ENCODE measurements at regions not wholly inside any gene's neighbourhood (a gene's known extent, or its start where the extent isn't known, plus 50 kb on each side); places are given as distances from the start of the nearest gene placed in this dataset.
"Not testable (repeated sequence)": the region's sequence is repeated elsewhere in the genome, so short reads cannot be mapped to it uniquely, and the experiment has no call there.

GRCh38 chr12:60236416-60236815 is 640.6 kb downstream of the SLC16A7 start:
- CTCF ChIA-PET (ENCODE audit: partially characterized antibody), result interaction anchor here (0.5 kb wide), 1 partner anchor 350 kb away, joined by 3 read pairs; no protein-coding TSS in a partner anchor
- H3K18ac ChIP-seq (ENCODE audit: extremely low read depth, low read length); POLR2A ChIA-PET (ENCODE audit: partially characterized antibody); H3K23me2 ChIP-seq (ENCODE audit: low read depth, low read length); H2BK20ac ChIP-seq (ENCODE audit: low read length); H3K9ac ChIP-seq (replicated peaks in 1 of 4; ENCODE audit: extremely low read depth in 1 of 4, low read depth in 3 of 4, low read length in 3 of 4); H3K36me3 ChIP-seq (ENCODE audit: control insufficient read depth in 2 of 4, insufficient read depth in 4 of 4, low read length in 3 of 4); H3K14ac ChIP-seq (ENCODE audit: insufficient read length); H4K20me1 ChIP-seq (replicated peaks in 1 of 2; ENCODE audit: control insufficient read depth in 1 of 2, insufficient read depth in 2 of 2, low read length in 2 of 2); H2AK5ac ChIP-seq (ENCODE audit: low read depth, low read length); H2AFZ ChIP-seq (ENCODE audit: low read length); H3K27ac ChIP-seq (ENCODE audit: low read depth, low read length); H3K23ac ChIP-seq (ENCODE audit: insufficient read length); H2BK5ac ChIP-seq (ENCODE audit: low read depth, low read length); H2BK120ac ChIP-seq (replicated peaks; ENCODE audit: low read depth, low read length); H3K9me3 ChIP-seq (ENCODE audit: insufficient read depth in 2 of 2, low read depth in 1 of 2, low read length in 1 of 2); H3K56ac ChIP-seq (replicated peaks; ENCODE audit: insufficient read length, low read depth, low read length); H2BK15ac ChIP-seq (ENCODE audit: low read length); H3K79me2 ChIP-seq (ENCODE audit: control insufficient read depth in 1 of 2, insufficient read depth in 2 of 2, low read length in 2 of 2); H2BK12ac ChIP-seq (ENCODE audit: low read depth, low read length); H3K4me2 ChIP-seq (ENCODE audit: insufficient read depth in 1 of 2, low read depth in 2 of 2, low read length in 2 of 2); H4K8ac ChIP-seq (ENCODE audit: extremely low read depth, insufficient read depth, low read length); H4K5ac ChIP-seq (ENCODE audit: insufficient read length, low read depth, low read length); H4K91ac ChIP-seq (replicated peaks; ENCODE audit: insufficient read length, low read length); H3K4ac ChIP-seq (replicated peaks; ENCODE audit: insufficient read length, low read depth, low read length); H3K27me3 ChIP-seq (replicated peaks in 1 of 4; ENCODE audit: control insufficient read depth in 3 of 4, extremely low read depth in 1 of 4, insufficient read depth in 3 of 4, low read length in 3 of 4); H3K4me1 ChIP-seq (replicated peaks in 1 of 4; ENCODE audit: control insufficient read depth in 3 of 4, insufficient read depth in 4 of 4, low read length in 3 of 4); H3K79me1 ChIP-seq (ENCODE audit: low read depth, low read length); FAIRE-seq; H3K4me3 ChIP-seq (ENCODE audit: extremely low read depth in 1 of 4, insufficient read depth in 2 of 4, low read depth in 3 of 4, low read length in 4 of 4); DNase-seq (ENCODE audit: low read depth in 1 of 2, low spot score in 2 of 2): not testable (repeated sequence)
